ENCODE measurements at regions not wholly inside any gene's neighbourhood (a gene's known extent, or its start where the extent isn't known, plus 50 kb on each side); places are given as distances from the start of the nearest gene placed in this dataset.
"Not testable (repeated sequence)": the region's sequence is repeated elsewhere in the genome, so short reads cannot be mapped to it uniquely, and the experiment has no call there.

- Mint-ChIP-seq H3K4me1 (no peaks in the 10 kb centered on the region), H3K4me3 (no peak overlapping the region), H3K36me3 (no peaks in the 10 kb centered on the region)
These were observed 395.3 kb downstream of the OSTF1 start for GRCh38 chr9:75483636-75484035.

GRCh38 chr9:75487856-75488718 is 399.8 kb downstream of the OSTF1 start:
- no peaks in the 10 kb centered on the region for H3K27me3 Mint-ChIP-seq
- Histone ChIP-seq H3K4me1 (ENCODE audit: control insufficient read depth, insufficient read depth, low read length, poor library complexity, severe bottlenecking) (no peaks in the 10 kb centered on the region), H3K9me3 (ENCODE audit: control insufficient read depth in 2 of 2, low read length in 2 of 2) (no peaks in the 10 kb centered on the region), H3K36me3 (ENCODE audit: control insufficient read depth, insufficient read depth, low read length) (no peaks in the 10 kb centered on the region), H3K27me3 (ENCODE audit: control insufficient read depth, insufficient read depth, low read length) (no peaks in the 10 kb centered on the region), H3K27ac (ENCODE audit: insufficient read depth, low read length, poor library complexity, severe bottlenecking) (no peak overlapping the region), H3K4me3 (ENCODE audit: low read depth, low read length) (no peak overlapping the region)
- H3K36me3 Mint-ChIP-seq: no peaks in the 10 kb centered on the region
- H3K4me3 Mint-ChIP-seq: no peak overlapping the region
- no peak overlapping the region for H3K27ac Mint-ChIP-seq
- no peak for DNase-seq
- no peaks in the 10 kb centered on the region for H3K4me1 Mint-ChIP-seq
- peaks cover 0 to 4% (median 2%) of the 10 kb centered on the region in 7 donors for H3K9me3 Mint-ChIP-seq
- no peak for ATAC-seq (ENCODE audit: low read depth in 2 of 2)

More at GRCh38 chr9:75483636-75484035, 395.3 kb downstream of the OSTF1 start:
- H3K4me3 ChIP-seq (ENCODE audit: low read depth, low read length): no peak overlapping the region
- no peaks in the 10 kb centered on the region for H3K9me3 ChIP-seq (ENCODE audit: control insufficient read depth in 2 of 2, low read length in 2 of 2)
- peaks cover 6% of the 10 kb centered on the region for H3K27me3 Mint-ChIP-seq
- no peak for ATAC-seq (ENCODE audit: low read depth in 2 of 2)
- no peaks in the 10 kb centered on the region for H3K27me3 ChIP-seq (ENCODE audit: control insufficient read depth, insufficient read depth, low read length)
- no peaks in the 10 kb centered on the region for H3K36me3 ChIP-seq (ENCODE audit: control insufficient read depth, insufficient read depth, low read length)
- no peaks in the 10 kb centered on the region for H3K4me1 ChIP-seq (ENCODE audit: control insufficient read depth, insufficient read depth, low read length, poor library complexity, severe bottlenecking)
- DNase-seq: no peak
- H3K9me3 Mint-ChIP-seq: peaks cover 0 to 7% (median 2%) of the 10 kb centered on the region in 7 donors
- no peak overlapping the region for H3K27ac ChIP-seq (ENCODE audit: insufficient read depth, low read length, poor library complexity, severe bottlenecking)
- no peak overlapping the region for H3K27ac Mint-ChIP-seq

DNA sequence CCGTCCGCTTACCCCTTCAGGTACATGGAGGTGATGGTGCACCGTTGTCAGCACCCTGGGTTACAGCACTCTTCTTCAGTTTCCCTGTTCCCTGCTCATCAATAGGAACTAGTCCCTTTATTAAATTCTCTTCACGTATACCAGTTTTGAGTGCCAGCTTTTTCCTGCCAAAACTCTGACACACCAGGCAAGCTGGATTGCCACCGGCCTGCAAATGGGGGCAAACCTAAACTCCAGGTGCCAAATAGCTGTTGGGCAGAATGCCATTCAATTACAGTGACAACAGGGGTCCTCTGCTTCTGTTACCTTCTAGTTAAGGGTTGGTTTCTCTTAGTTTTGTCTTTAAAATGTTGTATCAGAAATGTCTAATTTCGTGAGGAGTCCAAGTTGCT is 400.4 kb downstream of the OSTF1 start:
- Mint-ChIP-seq H3K4me3 (no peak overlapping the region), H3K4me1 (no peaks in the 10 kb centered on the region), H3K27ac (no peak overlapping the region), H3K36me3 (no peaks in the 10 kb centered on the region), H3K9me3 (peaks cover 0 to 5% (median 2%) of the 10 kb centered on the region in 7 donors), H3K27me3 (no peaks in the 10 kb centered on the region)
- no peaks in the 10 kb centered on the region for H3K27me3 ChIP-seq (ENCODE audit: control insufficient read depth, insufficient read depth, low read length)
- ATAC-seq (ENCODE audit: low read depth in 2 of 2) (no peak), DNase-seq (no peak)
- H3K9me3 ChIP-seq (ENCODE audit: control insufficient read depth in 2 of 2, low read length in 2 of 2): no peaks in the 10 kb centered on the region
- no peaks in the 10 kb centered on the region for H3K4me1 ChIP-seq (ENCODE audit: control insufficient read depth, insufficient read depth, low read length, poor library complexity, severe bottlenecking)
- no peaks in the 10 kb centered on the region for H3K36me3 ChIP-seq (ENCODE audit: control insufficient read depth, insufficient read depth, low read length)
- H3K4me3 ChIP-seq (ENCODE audit: low read depth, low read length): no peak overlapping the region
- no peak overlapping the region for H3K27ac ChIP-seq (ENCODE audit: insufficient read depth, low read length, poor library complexity, severe bottlenecking)

DNA sequence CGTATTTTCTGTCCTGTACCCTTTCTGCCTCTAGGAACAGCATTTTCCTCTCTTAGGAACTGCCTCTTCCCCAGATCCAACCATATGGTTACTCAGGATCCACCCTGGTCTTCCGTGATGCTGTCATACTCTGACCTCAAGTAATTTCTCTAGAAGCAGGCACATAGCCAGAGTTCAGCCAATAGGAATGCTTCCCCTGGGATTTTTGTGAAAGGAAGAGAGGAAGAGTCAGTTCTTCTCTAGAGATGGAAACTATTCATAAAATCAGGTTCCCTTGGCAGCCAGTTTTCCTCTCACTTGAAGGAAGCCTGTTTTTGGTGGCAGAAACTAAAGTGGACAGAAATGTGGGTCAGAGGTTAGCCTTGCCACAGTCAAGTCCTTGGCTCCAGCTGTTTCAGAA is 400.1 kb upstream of the PCSK5 start:
- no peaks in the 10 kb centered on the region for H3K4me1 ChIP-seq (ENCODE audit: control insufficient read depth, insufficient read depth, low read length, poor library complexity, severe bottlenecking)
- Mint-ChIP-seq H3K36me3 (no peaks in the 10 kb centered on the region), H3K27ac (no peak overlapping the region), H3K27me3 (no peaks in the 10 kb centered on the region), H3K4me3 (no peak overlapping the region), H3K9me3 (peaks cover 0 to 5% (median 2%) of the 10 kb centered on the region in 7 donors), H3K4me1 (no peaks in the 10 kb centered on the region)
- H3K27me3 ChIP-seq (ENCODE audit: control insufficient read depth, insufficient read depth, low read length): no peaks in the 10 kb centered on the region
- H3K9me3 ChIP-seq (ENCODE audit: control insufficient read depth in 2 of 2, low read length in 2 of 2): no peaks in the 10 kb centered on the region
- H3K4me3 ChIP-seq (ENCODE audit: low read depth, low read length): no peak overlapping the region
- no peak for ATAC-seq (ENCODE audit: low read depth in 2 of 2)
- H3K36me3 ChIP-seq (ENCODE audit: control insufficient read depth, insufficient read depth, low read length): no peaks in the 10 kb centered on the region
- H3K27ac ChIP-seq (ENCODE audit: insufficient read depth, low read length, poor library complexity, severe bottlenecking): no peak overlapping the region
- DNase-seq: no peak

DNA sequence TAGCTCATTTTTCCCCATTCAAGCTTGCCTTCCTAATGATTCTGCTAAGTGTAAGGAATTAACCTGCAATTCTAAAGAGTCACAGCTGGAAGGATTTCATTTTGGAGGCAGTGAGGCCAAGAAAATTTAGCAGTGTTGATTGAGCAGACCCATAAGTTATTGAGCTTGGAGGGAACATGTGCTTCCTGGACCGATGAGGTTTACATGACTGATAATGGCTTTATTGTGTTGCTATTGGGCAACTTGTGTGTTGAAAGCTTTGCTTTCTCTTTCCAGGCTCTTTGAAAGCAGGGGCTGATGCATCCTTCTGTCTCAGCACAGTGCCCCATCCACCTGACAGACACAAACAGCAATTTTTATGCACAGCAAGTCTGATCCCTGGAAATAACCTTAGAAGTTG is 398.9 kb upstream of the PCSK5 start:
- Mint-ChIP-seq H3K27me3 (no peaks in the 10 kb centered on the region), H3K4me1 (no peaks in the 10 kb centered on the region), H3K4me3 (no peak overlapping the region), H3K36me3 (no peaks in the 10 kb centered on the region), H3K9me3 (peaks cover 0 to 7% (median 2%) of the 10 kb centered on the region in 7 donors), H3K27ac (no peak overlapping the region)
- no peaks in the 10 kb centered on the region for H3K4me1 ChIP-seq (ENCODE audit: control insufficient read depth, insufficient read depth, low read length, poor library complexity, severe bottlenecking)
- no peak for DNase-seq
- no peak overlapping the region for H3K27ac ChIP-seq (ENCODE audit: insufficient read depth, low read length, poor library complexity, severe bottlenecking)
- no peaks in the 10 kb centered on the region for H3K9me3 ChIP-seq (ENCODE audit: control insufficient read depth in 2 of 2, low read length in 2 of 2)
- no peak for ATAC-seq (ENCODE audit: low read depth in 2 of 2)
- no peaks in the 10 kb centered on the region for H3K27me3 ChIP-seq (ENCODE audit: control insufficient read depth, insufficient read depth, low read length)
- H3K4me3 ChIP-seq (ENCODE audit: low read depth, low read length): no peak overlapping the region
- H3K36me3 ChIP-seq (ENCODE audit: control insufficient read depth, insufficient read depth, low read length): no peaks in the 10 kb centered on the region

GRCh38 chr9:75499812-75500211 is 390.7 kb upstream of the PCSK5 start:
- no peak overlapping the region for H3K4me3 Mint-ChIP-seq
- no peak overlapping the region for H3K27ac Mint-ChIP-seq

GRCh38 chr9:75500479-75500878 is 390.0 kb upstream of the PCSK5 start:
- no peak for ATAC-seq (ENCODE audit: low read depth in 2 of 2)
- H3K4me3 ChIP-seq (ENCODE audit: low read depth, low read length): no peak overlapping the region
- Mint-ChIP-seq H3K9me3 (peaks cover 0 to 1% (median 0%) of the 10 kb centered on the region in 7 donors), H3K4me3 (no peak overlapping the region), H3K36me3 (no peaks in the 10 kb centered on the region), H3K27me3 (no peaks in the 10 kb centered on the region), H3K4me1 (no peaks in the 10 kb centered on the region), H3K27ac (no peak overlapping the region)
- no peaks in the 10 kb centered on the region for H3K4me1 ChIP-seq (ENCODE audit: control insufficient read depth, insufficient read depth, low read length, poor library complexity, severe bottlenecking)
- no peak for DNase-seq
- no peaks in the 10 kb centered on the region for H3K27me3 ChIP-seq (ENCODE audit: control insufficient read depth, insufficient read depth, low read length)
- no peaks in the 10 kb centered on the region for H3K9me3 ChIP-seq (ENCODE audit: control insufficient read depth in 2 of 2, low read length in 2 of 2)
- H3K27ac ChIP-seq (ENCODE audit: insufficient read depth, low read length, poor library complexity, severe bottlenecking): no peak overlapping the region
- H3K36me3 ChIP-seq (ENCODE audit: control insufficient read depth, insufficient read depth, low read length): no peaks in the 10 kb centered on the region

More at GRCh38 chr9:75499812-75500211, 390.7 kb upstream of the PCSK5 start:
- Mint-ChIP-seq H3K27me3 (no peaks in the 10 kb centered on the region), H3K36me3 (no peaks in the 10 kb centered on the region), H3K4me1 (no peaks in the 10 kb centered on the region), H3K9me3 (peaks cover 0 to 1% (median 0%) of the 10 kb centered on the region in 7 donors)
- Histone ChIP-seq H3K27me3 (ENCODE audit: control insufficient read depth, insufficient read depth, low read length) (no peaks in the 10 kb centered on the region), H3K36me3 (ENCODE audit: control insufficient read depth, insufficient read depth, low read length) (no peaks in the 10 kb centered on the region), H3K4me1 (ENCODE audit: control insufficient read depth, insufficient read depth, low read length, poor library complexity, severe bottlenecking) (no peaks in the 10 kb centered on the region), H3K9me3 (ENCODE audit: control insufficient read depth in 2 of 2, low read length in 2 of 2) (no peaks in the 10 kb centered on the region), H3K27ac (ENCODE audit: insufficient read depth, low read length, poor library complexity, severe bottlenecking) (no peak overlapping the region), H3K4me3 (ENCODE audit: low read depth, low read length) (no peak overlapping the region)
- DNase-seq (no peak), ATAC-seq (ENCODE audit: low read depth in 2 of 2) (no peak)

- not testable (repeated sequence) for H3K9me3 Mint-ChIP-seq; H3K27ac ChIP-seq (ENCODE audit: insufficient read depth, low read length, poor library complexity, severe bottlenecking); H3K36me3 Mint-ChIP-seq; H3K4me1 ChIP-seq (ENCODE audit: control insufficient read depth, insufficient read depth, low read length, poor library complexity, severe bottlenecking); H3K4me1 Mint-ChIP-seq; H3K4me3 ChIP-seq (ENCODE audit: low read depth, low read length); H3K9me3 ChIP-seq (ENCODE audit: control insufficient read depth in 2 of 2, low read length in 2 of 2); H3K4me3 Mint-ChIP-seq; H3K36me3 ChIP-seq (ENCODE audit: control insufficient read depth, insufficient read depth, low read length); DNase-seq; H3K27ac Mint-ChIP-seq; ATAC-seq (ENCODE audit: low read depth in 2 of 2); H3K27me3 Mint-ChIP-seq; H3K27me3 ChIP-seq (ENCODE audit: control insufficient read depth, insufficient read depth, low read length)
These were observed 389.5 kb upstream of the PCSK5 start for GRCh38 chr9:75500940-75501339.

Measured in CD4-positive, CD25-positive, alpha-beta regulatory T cell (primary cell).